Panc1 (cell line): ENCODE measurements at regions not wholly inside any gene's neighbourhood (a gene's known extent, or its start where the extent isn't known, plus 50 kb on each side); places are given as distances from the start of the nearest gene placed in this dataset.

ENCODE experiments used
- ATAC-seq: fragments of 200-7000 bp; cut with Tn5 transposase; 2 replicates; pipeline ENCODE4 v1.9.1; 2020; ENCODE audit warnings: mild to moderate bottlenecking, moderate library complexity
- BruUV-seq: library from RNA; stranded (reverse); fragments of 400-500 nt; replicated peaks from 2 replicates; lab custom pipeline; 2021; lab: Mats Ljungman, UMichigan
- CTCF ChIA-PET: fragments of 300-600 bp; sonication (Branson Sonifier 250); formaldehyde crosslinking; loops from one replicate; lab custom pipeline; 2022; ENCODE audit warnings: antibody characterized with exemption; lab: Charles Lee
- POLR2A ChIA-PET: fragments of 300-600 bp; sonication (Branson Sonifier 250); formaldehyde crosslinking; loops from one replicate; lab custom pipeline; 2022; ENCODE audit warnings: antibody characterized with exemption; lab: Charles Lee
- DNase-seq: peaks from one replicate; pipeline ENCODE4 v3.0.0-alpha.2; 2010; ENCODE audit warnings: low read depth, low spot score
- H3K27ac ChIP-seq: 2 replicates; pipeline ENCODE4 v1.5.1; 2011; ENCODE audit warnings: mild to moderate bottlenecking, low read length, inconsistent platforms
- H3K27me3 ChIP-seq: fragments of 200-500 bp; sonication (Bioruptor generic); 2 replicates; pipeline ENCODE4 v1.6.0; 2014; ENCODE audit warnings: low read length, inconsistent platforms; ENCODE audit not compliant: control insufficient read depth, insufficient read depth
- H3K36me3 ChIP-seq: fragments of 200-500 bp; sonication (Bioruptor generic); 2 replicates; pipeline ENCODE4 v1.5.1; 2014; ENCODE audit warnings: inconsistent platforms, mild to moderate bottlenecking, low read length, moderate library complexity; ENCODE audit not compliant: control insufficient read depth, insufficient read depth
- H3K4me1 ChIP-seq: 2 replicates; pipeline ENCODE4 v1.5.1; 2011; ENCODE audit warnings: inconsistent platforms, mild to moderate bottlenecking, low read length, moderate library complexity; ENCODE audit not compliant: control insufficient read depth, insufficient read depth
- H3K4me3 ChIP-seq, 2 experiments: 2 replicates each; pipeline ENCODE4 v1.5.1; 2011 to 2012; ENCODE audit warnings: low read depth in 2 of 2, low read length in 2 of 2, mild to moderate bottlenecking in 2 of 2, inconsistent platforms in 1 of 2, moderate library complexity in 1 of 2
- H3K9me3 ChIP-seq: fragments of 200-500 bp; sonication (Bioruptor generic); 2 replicates; pipeline ENCODE4 v1.5.1; 2014; ENCODE audit warnings: low read depth, mild to moderate bottlenecking, inconsistent platforms, low read length, moderate library complexity; ENCODE audit not compliant: control insufficient read depth, insufficient read depth
- CTCF ChIP-seq: fragments of 450-650 bp; IDR thresholded peaks from 2 replicates; pipeline ENCODE4 v1.5.1; 2017; ENCODE audit warnings: mild to moderate bottlenecking
- POLR2AphosphoS5 ChIP-seq: IDR thresholded peaks from 2 replicates; pipeline ENCODE4 v1.6.1; 2012; ENCODE audit warnings: mild to moderate bottlenecking, low read depth, low read length, moderate library complexity
- REST ChIP-seq, 2 experiments: IDR thresholded peaks; 2 replicates each; pipeline ENCODE4 v1.6.1; 2011 to 2012; ENCODE audit warnings: low read depth in 2 of 2, control low read depth in 1 of 2, low read length in 1 of 2, mild to moderate bottlenecking in 1 of 2, moderate library complexity in 1 of 2; ENCODE audit not compliant: insufficient read depth in 1 of 2
- SIN3A ChIP-seq: IDR thresholded peaks from 2 replicates; pipeline ENCODE4 v1.6.1; 2012; ENCODE audit warnings: low read depth, mild to moderate bottlenecking, low read length, moderate library complexity, borderline replicate concordance; ENCODE audit not compliant: insufficient read depth
- TCF7L2 ChIP-seq: IDR thresholded peaks from 2 replicates; pipeline ENCODE4 v1.6.1; 2011; ENCODE audit warnings: mild to moderate bottlenecking, low read depth, low read length, inconsistent platforms
- in situ Hi-C: cut with HindIII; loops from 2 replicates; pipeline ENCODE4 v1.10.0; 2016; ENCODE audit warnings: low sequenced_read_pairs, low pct_unique_long_range_greater_than_20kb
- intact Hi-C: fragments of 100-400 bp; cut with micrococcal nuclease; formaldehyde crosslinking; loops from one replicate; pipeline ENCODE4 v1.10.0; 2022; ENCODE audit not compliant: unreplicated experiment

- Histone ChIP-seq H3K27me3 (no peaks in the 10 kb centered on the region), H3K36me3 (no peaks in the 10 kb centered on the region), H3K27ac (no peak overlapping the region), H3K4me3 (no peak overlapping the region), H3K9me3 (no peaks in the 10 kb centered on the region), H3K4me1 (no peaks in the 10 kb centered on the region)
- CTCF ChIA-PET: no interaction called here
- in situ Hi-C loops: no loop called here
- intact Hi-C loops: no loop called here
- TF ChIP-seq SIN3A: no peak
- no peak for TF ChIP-seq REST (IDR thresholded peaks at IDR 0.05; ENCODE audit: insufficient read depth in 1 of 2, low read depth in 2 of 2, low read length in 1 of 2)
- TF ChIP-seq CTCF: no peak
- no peak for TF ChIP-seq TCF7L2
- no peak for TF ChIP-seq POLR2AphosphoS5
- no peak for ATAC-seq
- POLR2A ChIA-PET: no interaction called here
- no peak for DNase-seq
- no TSS peak for BruUV-seq
These were observed 1301.8 kb downstream of the BRINP3 start for GRCh38 chr1:189175889-189176288.

- no peak overlapping the region for H3K4me3 ChIP-seq
- no peak overlapping the region for H3K27ac ChIP-seq
- no peaks in the 10 kb centered on the region for H3K27me3 ChIP-seq
- no peaks in the 10 kb centered on the region for H3K9me3 ChIP-seq
- intact Hi-C loops: no loop called here
- no peaks in the 10 kb centered on the region for H3K4me1 ChIP-seq
- H3K36me3 ChIP-seq: no peaks in the 10 kb centered on the region
- BruUV-seq: no TSS peak
- no peak for TF ChIP-seq TCF7L2
- no peak for TF ChIP-seq POLR2AphosphoS5
- no peak for TF ChIP-seq REST (IDR thresholded peaks at IDR 0.05; ENCODE audit: insufficient read depth in 1 of 2, low read depth in 2 of 2, low read length in 1 of 2)
- TF ChIP-seq SIN3A: no peak
- TF ChIP-seq CTCF: no peak
- ChIA-PET POLR2A (no interaction called here), CTCF (no interaction called here)
- DNase-seq: no peak
- no peak for ATAC-seq
- in situ Hi-C loops: no loop called here
These were observed 1297.6 kb downstream of the BRINP3 start for GRCh38 chr1:189180057-189180456.
